Stomach (tissue), 4 donors: ENCODE measurements at regions not wholly inside any gene's neighbourhood (a gene's known extent, or its start where the extent isn't known, plus 50 kb on each side); places are given as distances from the start of the nearest gene placed in this dataset.

Experiments used
- CTCF ChIP-seq, 7 experiments: fragments of 450-650 bp in 4 of 7; fragments of 200-600 bp in 3 of 7; sonication (generic) in 3 of 7; IDR thresholded peaks; one replicate each; pipeline ENCODE4 v1.5.1; 2016 to 2019; ENCODE audit warnings: antibody characterized with exemption in 7 of 7, control low read depth in 2 of 7, mild to moderate bottlenecking in 1 of 7
- EP300 ChIP-seq: sonication (generic); formaldehyde crosslinking; IDR thresholded peaks from one replicate; pipeline ENCODE4 v1.6.1; 2017; ENCODE audit warnings: antibody characterized with exemption

GRCh38 chr10:78957471-78958039 is 111.2 kb upstream of the ZMIZ1 start:
- TF ChIP-seq CTCF (IDR thresholded peaks at IDR 0.05) (no peak), EP300 (no peak)
